ENCODE measurements at regions not wholly inside any gene's neighbourhood (a gene's known extent, or its start where the extent isn't known, plus 50 kb on each side); places are given as distances from the start of the nearest gene placed in this dataset.

GRCh38 chr9:17083258-17083657 lies 51.6 kb upstream of the CNTLN start:
- Histone ChIP-seq H3K4me1 (ENCODE audit: control insufficient read depth, insufficient read depth, low read length) (peaks cover 13% of the 10 kb centered on the region), H3K27ac (ENCODE audit: low read depth, low read length) (no peak overlapping the region), H3K36me3 (ENCODE audit: control insufficient read depth, insufficient read depth, low read length) (no peaks in the 10 kb centered on the region), H3K9me3 (ENCODE audit: control insufficient read depth, low read length) (no peaks in the 10 kb centered on the region), H3K9ac (ENCODE audit: extremely low read depth, low read length, poor library complexity, severe bottlenecking) (no peak overlapping the region), H3K4me3 (ENCODE audit: low read length) (no peak overlapping the region), H3K27me3 (ENCODE audit: control insufficient read depth, insufficient read depth, low read length, poor library complexity, severe bottlenecking) (no peaks in the 10 kb centered on the region)
- TF ChIP-seq CTCF (conservative IDR thresholded peaks at IDR 0.05): no peak
- Mint-ChIP-seq H3K27ac (no peak overlapping the region), H3K27me3 (ENCODE audit: insufficient read depth) (no peaks in the 10 kb centered on the region), H3K9me3 (no peaks in the 10 kb centered on the region), H3K36me3 (ENCODE audit: low read depth) (no peaks in the 10 kb centered on the region), H3K4me1 (peaks cover 27% of the 10 kb centered on the region), H3K4me3 (no peak overlapping the region)
- no peak for DNase-seq
- WGBS, 2 experiments (ENCODE audit: insufficient coverage in 1 of 2, insufficient read length in 1 of 2): 86 to 96% methylated on average over 4 to 7 of the region's 7 CpGs

- no peak overlapping the region for H3K27ac ChIP-seq (ENCODE audit: low read depth, low read length)
- H3K9ac ChIP-seq (ENCODE audit: extremely low read depth, low read length, poor library complexity, severe bottlenecking): no peak overlapping the region
- H3K4me1 ChIP-seq (ENCODE audit: control insufficient read depth, insufficient read depth, low read length): peaks cover 13% of the 10 kb centered on the region
- no peaks in the 10 kb centered on the region for H3K36me3 Mint-ChIP-seq (ENCODE audit: low read depth)
- no peaks in the 10 kb centered on the region for H3K36me3 ChIP-seq (ENCODE audit: control insufficient read depth, insufficient read depth, low read length)
- no peak overlapping the region for H3K4me3 Mint-ChIP-seq
- WGBS, 2 experiments (ENCODE audit: insufficient coverage in 1 of 2, insufficient read length in 1 of 2): 15% methylated on average over 5 of the region's 5 CpGs; no CpG with 5 or more reads in 1 of the 2 experiments
- H3K27me3 Mint-ChIP-seq (ENCODE audit: insufficient read depth): no peaks in the 10 kb centered on the region
- no peak overlapping the region for H3K27ac Mint-ChIP-seq
- TF ChIP-seq CTCF (conservative IDR thresholded peaks at IDR 0.05): peak; percentile 47
- no peaks in the 10 kb centered on the region for H3K27me3 ChIP-seq (ENCODE audit: control insufficient read depth, insufficient read depth, low read length, poor library complexity, severe bottlenecking)
- H3K4me3 ChIP-seq (ENCODE audit: low read length): peak overlapping the region; percentile 4
- peaks cover 30% of the 10 kb centered on the region for H3K4me1 Mint-ChIP-seq
- no peaks in the 10 kb centered on the region for H3K9me3 Mint-ChIP-seq
- no peaks in the 10 kb centered on the region for H3K9me3 ChIP-seq (ENCODE audit: control insufficient read depth, low read length)
- peak; percentile 85 for DNase-seq
Observed at GRCh38 chr9:17082343-17083064, 52.3 kb upstream of the CNTLN start.

GRCh38 chr9:17081814-17082213 lies 53.0 kb upstream of the CNTLN start:
- 80 to 100% methylated on average over 1 to 2 of the region's 2 CpGs for WGBS, 2 experiments (ENCODE audit: insufficient coverage in 1 of 2, insufficient read length in 1 of 2)

More at GRCh38 chr9:17081814-17082213, 53.0 kb upstream of the CNTLN start:
- Histone ChIP-seq H3K27me3 (ENCODE audit: control insufficient read depth, insufficient read depth, low read length, poor library complexity, severe bottlenecking) (no peaks in the 10 kb centered on the region), H3K4me1 (ENCODE audit: control insufficient read depth, insufficient read depth, low read length) (peaks cover 13% of the 10 kb centered on the region), H3K36me3 (ENCODE audit: control insufficient read depth, insufficient read depth, low read length) (no peaks in the 10 kb centered on the region), H3K9ac (ENCODE audit: extremely low read depth, low read length, poor library complexity, severe bottlenecking) (no peak overlapping the region), H3K27ac (ENCODE audit: low read depth, low read length) (no peak overlapping the region), H3K9me3 (ENCODE audit: control insufficient read depth, low read length) (no peaks in the 10 kb centered on the region), H3K4me3 (ENCODE audit: low read length) (peak overlapping the region; percentile 4)
- no peak for TF ChIP-seq CTCF (conservative IDR thresholded peaks at IDR 0.05)
- DNase-seq: no peak
- Mint-ChIP-seq H3K27ac (no peak overlapping the region), H3K36me3 (ENCODE audit: low read depth) (no peaks in the 10 kb centered on the region), H3K9me3 (no peaks in the 10 kb centered on the region), H3K27me3 (ENCODE audit: insufficient read depth) (no peaks in the 10 kb centered on the region), H3K4me3 (no peak overlapping the region), H3K4me1 (peaks cover 30% of the 10 kb centered on the region)

Data from endodermal cell (in vitro differentiated cells).